ENCODE measurements at regions not wholly inside any gene's neighbourhood (a gene's known extent, or its start where the extent isn't known, plus 50 kb on each side); places are given as distances from the start of the nearest gene placed in this dataset.

DNA sequence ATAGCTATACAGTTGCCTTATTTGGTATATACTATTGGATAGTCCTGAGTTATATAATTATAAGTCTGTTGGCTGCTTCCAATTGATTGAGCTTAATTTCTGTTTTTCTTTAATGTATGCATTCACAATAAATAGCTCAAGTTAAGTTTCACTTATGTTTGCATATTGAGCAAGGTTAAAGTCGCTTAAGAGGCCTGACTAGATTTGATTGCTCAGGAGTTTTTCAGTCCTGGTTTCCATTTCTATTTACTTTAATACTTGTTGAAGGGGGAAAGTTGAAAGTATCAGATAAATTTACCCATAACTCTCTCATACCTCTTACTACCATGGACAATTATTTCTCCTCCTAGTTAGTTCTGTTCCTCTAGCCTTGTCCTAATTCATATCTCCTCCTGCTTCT lies 294.7 kb downstream of the ARL4A start:
- TF ChIP-seq ARNTL (CRISPR knock-in tag; IDR thresholded peaks at IDR 0.05; ENCODE audit: borderline replicate concordance, low read depth) (no peak), ZFP3 (CRISPR knock-in tag; IDR thresholded peaks at IDR 0.05) (no peak), ZNF70 (CRISPR knock-in tag; IDR thresholded peaks at IDR 0.05) (no peak), ZFP30 (CRISPR knock-in tag; IDR thresholded peaks at IDR 0.05) (no peak), BACH2 (CRISPR knock-in tag; IDR thresholded peaks at IDR 0.05; ENCODE audit: borderline replicate concordance) (no peak), TCF4 (CRISPR knock-in tag; IDR thresholded peaks at IDR 0.05; ENCODE audit: borderline replicate concordance) (no peak), OSR1 (CRISPR knock-in tag; IDR thresholded peaks at IDR 0.05) (no peak), ESRRG (CRISPR knock-in tag; IDR thresholded peaks at IDR 0.05) (no peak), RARB (CRISPR knock-in tag; IDR thresholded peaks at IDR 0.05) (no peak)
- TF ChIP-seq, protein P1, sequence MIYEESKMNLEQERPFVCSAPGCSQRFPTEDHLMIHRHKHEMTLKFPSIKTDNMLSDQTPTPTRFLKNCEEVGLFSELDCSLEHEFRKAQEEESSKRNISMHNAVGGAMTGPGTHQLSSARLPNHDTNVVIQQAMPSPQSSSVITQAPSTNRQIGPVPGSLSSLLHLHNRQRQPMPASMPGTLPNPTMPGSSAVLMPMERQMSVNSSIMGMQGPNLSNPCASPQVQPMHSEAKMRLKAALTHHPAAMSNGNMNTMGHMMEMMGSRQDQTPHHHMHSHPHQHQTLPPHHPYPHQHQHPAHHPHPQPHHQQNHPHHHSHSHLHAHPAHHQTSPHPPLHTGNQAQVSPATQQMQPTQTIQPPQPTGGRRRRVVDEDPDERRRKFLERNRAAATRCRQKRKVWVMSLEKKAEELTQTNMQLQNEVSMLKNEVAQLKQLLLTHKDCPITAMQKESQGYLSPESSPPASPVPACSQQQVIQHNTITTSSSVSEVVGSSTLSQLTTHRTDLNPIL (CRISPR knock-in tag; IDR thresholded peaks at IDR 0.05; ENCODE audit: low read depth): no peak
- TF ChIP-seq, protein P2, sequence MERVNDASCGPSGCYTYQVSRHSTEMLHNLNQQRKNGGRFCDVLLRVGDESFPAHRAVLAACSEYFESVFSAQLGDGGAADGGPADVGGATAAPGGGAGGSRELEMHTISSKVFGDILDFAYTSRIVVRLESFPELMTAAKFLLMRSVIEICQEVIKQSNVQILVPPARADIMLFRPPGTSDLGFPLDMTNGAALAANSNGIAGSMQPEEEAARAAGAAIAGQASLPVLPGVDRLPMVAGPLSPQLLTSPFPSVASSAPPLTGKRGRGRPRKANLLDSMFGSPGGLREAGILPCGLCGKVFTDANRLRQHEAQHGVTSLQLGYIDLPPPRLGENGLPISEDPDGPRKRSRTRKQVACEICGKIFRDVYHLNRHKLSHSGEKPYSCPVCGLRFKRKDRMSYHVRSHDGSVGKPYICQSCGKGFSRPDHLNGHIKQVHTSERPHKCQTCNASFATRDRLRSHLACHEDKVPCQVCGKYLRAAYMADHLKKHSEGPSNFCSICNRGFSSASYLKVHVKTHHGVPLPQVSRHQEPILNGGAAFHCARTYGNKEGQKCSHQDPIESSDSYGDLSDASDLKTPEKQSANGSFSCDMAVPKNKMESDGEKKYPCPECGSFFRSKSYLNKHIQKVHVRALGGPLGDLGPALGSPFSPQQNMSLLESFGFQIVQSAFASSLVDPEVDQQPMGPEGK (CRISPR knock-in tag; IDR thresholded peaks at IDR 0.05; ENCODE audit: borderline replicate concordance): no peak

Measured in SK-N-SH treated with all-trans-retinoic acid at 6 μM for 48 hours (cell line).